Fibroblast of upper back skin (primary cell): ENCODE measurements at regions not wholly inside any gene's neighbourhood (a gene's known extent, or its start where the extent isn't known, plus 50 kb on each side); places are given as distances from the start of the nearest gene placed in this dataset.

Experiments
- DNase-seq: peaks from one replicate; pipeline ENCODE4 v3.0.0-alpha.2; 2013

DNA sequence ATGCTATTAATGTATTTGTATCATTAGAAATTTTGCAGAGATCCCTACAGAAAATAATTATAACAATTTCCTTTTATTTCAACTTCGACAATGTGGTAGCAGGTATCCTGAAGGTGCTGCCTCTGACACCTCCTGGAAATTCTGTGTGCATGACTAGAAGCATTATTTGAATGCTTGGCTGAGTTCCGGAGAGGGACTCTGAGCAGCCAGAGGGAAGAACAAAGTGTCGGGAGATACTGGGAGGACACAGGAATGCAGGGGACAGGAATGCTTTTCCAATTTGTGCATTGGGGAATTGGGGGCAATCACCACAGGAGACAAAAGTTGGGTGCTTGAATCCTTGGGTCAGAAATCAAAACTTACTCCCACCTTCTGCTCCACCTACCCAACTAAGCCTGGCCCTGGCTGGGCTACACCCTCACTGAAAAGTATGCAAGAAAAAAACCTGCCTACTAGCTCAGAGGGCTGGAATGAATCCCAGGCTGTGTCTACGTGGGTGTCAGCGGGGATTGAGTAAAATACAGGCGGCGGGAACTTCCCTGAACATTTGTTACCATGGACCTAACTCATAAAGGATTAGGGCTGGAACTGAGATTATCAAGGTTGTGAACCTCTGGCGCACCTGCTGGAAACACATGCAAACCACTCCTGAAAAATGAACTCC is 299.3 kb downstream of the SOX11 start:
- peak; percentile 47 for DNase-seq

DNA sequence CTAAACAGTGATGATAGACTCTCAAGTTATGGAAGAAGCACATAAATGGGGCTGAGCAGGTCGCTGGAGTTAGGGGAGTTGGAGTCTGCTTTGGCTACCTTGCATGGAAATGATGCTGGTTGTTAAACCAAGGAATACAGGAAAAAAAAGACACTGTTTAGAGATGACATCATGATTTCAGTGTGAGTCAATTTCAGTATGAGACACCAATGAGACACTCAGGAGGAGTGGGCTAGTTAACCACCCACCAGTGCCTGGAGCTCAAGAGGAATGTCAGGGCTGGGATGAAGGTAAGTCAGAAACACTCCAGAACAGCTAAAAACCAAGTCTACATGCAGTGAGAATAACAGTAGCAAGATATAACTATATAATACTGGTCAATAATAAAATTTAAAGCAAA is 303.6 kb downstream of the SOX11 start:
- peak; percentile 21 for DNase-seq

GRCh38 chr2:6008186-6008585 is 316.0 kb downstream of the SOX11 start:
- no peak for DNase-seq

DNA sequence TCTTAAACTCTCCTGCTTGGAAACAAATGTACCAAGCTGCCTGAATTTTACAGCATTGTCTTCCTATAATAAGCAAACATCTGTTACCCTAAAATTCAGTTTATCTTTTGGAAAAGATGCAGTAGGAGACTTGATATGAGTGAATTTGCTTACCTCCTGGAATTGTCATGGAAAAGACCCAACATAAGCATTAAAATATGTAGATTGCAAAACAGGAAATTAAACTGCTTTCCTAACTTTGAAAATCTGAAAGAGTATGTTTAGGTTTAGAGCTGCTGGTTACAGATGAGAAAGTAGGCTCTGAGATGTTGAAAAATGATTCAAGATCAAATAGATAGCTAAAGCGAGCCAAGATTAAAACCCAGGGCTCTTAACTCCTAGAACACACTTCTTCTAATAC is 316.5 kb downstream of the SOX11 start:
- DNase-seq, result peak; percentile 59

GRCh38 chr2:6010163-6010562 is 318.0 kb downstream of the SOX11 start:
- no peak for DNase-seq

DNA sequence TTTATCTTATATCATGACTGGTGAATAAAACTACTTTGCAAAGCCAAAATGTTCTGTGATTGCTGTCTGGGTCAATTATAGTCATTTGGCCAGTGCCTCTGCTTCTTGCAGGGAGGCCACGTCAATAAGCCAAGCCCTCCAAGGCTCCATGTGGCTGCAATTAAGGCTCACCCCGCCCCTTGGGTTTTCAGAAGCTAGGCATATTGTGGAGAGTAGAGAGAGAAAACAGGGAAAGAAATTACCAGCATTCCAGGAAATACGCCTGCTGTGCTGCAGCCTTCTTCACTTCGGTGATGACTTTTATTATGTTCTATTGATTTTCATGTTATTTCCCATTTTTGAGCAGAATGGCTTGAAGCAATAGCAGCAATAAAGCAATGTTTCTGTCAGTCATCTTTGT is 319.7 kb downstream of the SOX11 start:
- peak; percentile 79 for DNase-seq

DNA sequence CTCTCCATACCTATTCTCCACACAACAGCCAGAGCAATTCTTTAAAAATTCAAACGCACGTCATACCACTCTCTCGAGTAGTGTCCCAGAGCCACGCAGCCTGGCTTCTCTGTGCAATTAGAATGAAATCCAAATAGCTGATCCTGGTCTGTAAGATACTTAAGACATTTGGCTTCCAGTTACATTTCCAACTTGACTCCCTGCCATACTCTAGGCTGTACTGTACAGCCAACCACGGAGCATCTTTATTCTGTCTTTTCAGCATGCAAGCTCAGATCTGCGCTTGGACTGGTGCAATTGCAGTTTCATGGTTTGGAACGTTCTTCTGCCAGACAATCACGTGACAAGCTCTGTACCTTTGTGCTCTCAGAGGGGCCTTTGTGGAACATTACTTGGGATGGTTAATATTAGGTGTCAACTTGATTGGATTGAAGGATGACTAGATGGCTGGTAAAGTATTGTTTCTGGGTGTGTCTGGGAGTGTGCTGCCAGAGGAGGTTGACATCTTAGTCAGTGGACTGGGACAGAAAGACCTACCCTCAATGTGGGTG is 325.6 kb downstream of the SOX11 start:
- DNase-seq, result no peak

DNA sequence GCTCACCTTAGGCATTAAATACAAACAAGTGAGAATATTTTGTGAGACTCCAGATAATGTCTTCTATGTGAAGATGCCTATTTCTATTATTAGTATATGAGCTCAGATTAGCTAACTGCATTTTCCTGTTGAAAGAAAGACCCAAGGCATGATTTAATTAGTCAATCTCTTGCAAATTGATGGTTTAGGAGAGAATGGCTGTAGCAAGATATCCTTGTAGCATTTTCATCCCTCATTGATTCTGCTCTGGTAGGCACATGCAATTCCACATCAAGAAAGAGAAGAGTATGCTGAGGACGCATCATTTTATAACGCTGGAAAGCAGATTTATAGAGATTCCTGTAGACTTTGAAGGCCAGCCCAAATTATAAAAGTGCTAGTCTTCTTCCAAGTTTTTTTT is 332.0 kb downstream of the SOX11 start:
- DNase-seq, result no peak

DNA sequence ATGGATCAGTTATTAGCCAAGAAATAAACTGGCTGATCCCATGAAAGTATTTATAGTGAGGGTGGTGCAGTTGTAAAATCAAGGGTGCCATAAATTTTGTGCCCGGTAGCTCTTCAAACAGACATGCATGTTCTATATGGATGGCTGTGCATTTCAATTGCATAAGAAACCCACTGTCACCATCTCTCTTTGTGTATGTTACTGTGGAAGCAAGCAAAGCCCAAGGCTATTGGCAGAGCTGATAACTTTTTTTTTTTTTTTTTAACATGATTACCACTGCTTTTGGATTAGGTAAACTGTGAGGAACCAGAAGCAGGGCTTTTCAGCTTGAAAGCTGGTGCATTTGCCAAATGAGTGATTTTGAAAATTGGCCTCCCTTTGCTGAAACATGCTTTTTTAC is 332.6 kb downstream of the SOX11 start:
- DNase-seq, result no peak

- no peak for DNase-seq
Measured at GRCh38 chr2:6025391-6025790, 333.2 kb downstream of the SOX11 start.

- no peak for DNase-seq
Measured at GRCh38 chr2:6027066-6027465, 334.9 kb downstream of the SOX11 start.

- DNase-seq, result no peak
Measured at GRCh38 chr2:6031200-6031867, 339.1 kb downstream of the SOX11 start.

DNA sequence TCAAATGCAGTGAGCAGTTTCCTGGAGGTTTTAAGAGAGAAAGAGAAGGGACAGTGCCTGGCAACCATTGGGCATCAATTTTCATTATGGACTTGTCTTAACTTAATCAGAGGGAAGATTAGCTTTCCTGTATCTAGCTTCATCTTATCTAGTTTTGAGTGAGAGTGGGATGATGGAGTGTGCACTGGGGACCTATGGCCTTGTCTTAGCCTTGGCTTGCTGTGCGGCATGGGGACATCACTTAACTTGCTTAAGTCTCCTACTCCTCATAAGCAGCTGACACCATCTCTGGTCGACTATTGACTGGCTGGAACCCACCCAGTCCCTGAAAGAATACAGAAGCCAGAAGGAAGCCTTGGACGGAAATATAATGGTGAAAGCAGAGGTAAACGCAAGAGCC is 344.0 kb downstream of the SOX11 start:
- no peak for DNase-seq

DNA sequence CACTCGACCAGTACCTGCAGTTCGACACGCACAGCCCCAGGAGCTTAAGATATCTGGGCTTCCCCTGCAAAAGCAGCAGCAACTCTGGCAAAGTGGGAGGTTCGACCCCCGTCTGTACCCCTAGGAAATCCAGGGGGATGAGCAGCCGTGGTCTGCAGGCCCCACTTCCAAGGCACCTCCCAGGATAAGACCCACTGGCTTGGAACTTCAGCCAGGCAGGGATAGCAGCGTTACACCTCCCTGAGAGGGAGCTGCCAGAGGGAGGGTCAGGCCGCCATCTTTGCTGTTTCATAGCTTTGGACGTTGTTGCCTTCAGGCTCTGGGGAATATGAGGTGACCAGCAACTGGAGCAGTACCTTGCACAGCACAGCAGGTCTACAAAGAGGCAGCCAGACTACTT is 351.1 kb downstream of the SOX11 start:
- no peak for DNase-seq

- DNase-seq, result no peak
Measured at GRCh38 chr2:6052649-6053048, 360.5 kb downstream of the SOX11 start.

- DNase-seq, result no peak
Measured at GRCh38 chr2:6053743-6054142, 361.6 kb downstream of the SOX11 start.

DNA sequence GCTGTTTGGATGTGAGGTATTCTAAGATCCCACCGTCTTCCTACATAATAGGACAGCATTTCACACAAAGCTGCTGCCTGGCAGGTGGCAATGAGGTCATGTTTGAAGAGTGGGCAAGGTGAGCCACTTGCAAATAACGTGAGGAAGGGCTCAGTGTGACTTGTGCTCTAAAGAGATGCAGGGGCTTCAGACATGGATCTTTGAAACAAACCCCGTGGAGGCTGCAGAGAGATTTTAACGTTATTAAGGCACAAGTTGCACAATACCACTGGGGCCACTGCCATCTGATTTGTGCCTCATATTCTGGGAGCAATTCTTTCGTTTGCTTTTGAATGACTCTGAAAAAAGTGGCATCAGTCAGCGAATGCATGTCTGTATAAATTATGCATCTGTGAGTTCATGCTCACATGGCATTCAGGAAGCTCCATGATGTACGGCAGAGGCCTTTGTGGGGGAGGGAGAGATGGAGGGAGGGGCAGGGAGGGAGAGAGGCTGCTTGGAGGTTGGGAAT is 362.0 kb downstream of the SOX11 start:
- no peak for DNase-seq

GRCh38 chr2:6060992-6061663 is 368.9 kb downstream of the SOX11 start:
- DNase-seq, result no peak

- DNase-seq, result no peak
Measured at GRCh38 chr2:6064757-6065156, 372.6 kb downstream of the SOX11 start.

- DNase-seq, result no peak
Measured at GRCh38 chr2:6065703-6066102, 373.5 kb downstream of the SOX11 start.

- no peak for DNase-seq
Measured at GRCh38 chr2:6067089-6067488, 374.9 kb downstream of the SOX11 start.

DNA sequence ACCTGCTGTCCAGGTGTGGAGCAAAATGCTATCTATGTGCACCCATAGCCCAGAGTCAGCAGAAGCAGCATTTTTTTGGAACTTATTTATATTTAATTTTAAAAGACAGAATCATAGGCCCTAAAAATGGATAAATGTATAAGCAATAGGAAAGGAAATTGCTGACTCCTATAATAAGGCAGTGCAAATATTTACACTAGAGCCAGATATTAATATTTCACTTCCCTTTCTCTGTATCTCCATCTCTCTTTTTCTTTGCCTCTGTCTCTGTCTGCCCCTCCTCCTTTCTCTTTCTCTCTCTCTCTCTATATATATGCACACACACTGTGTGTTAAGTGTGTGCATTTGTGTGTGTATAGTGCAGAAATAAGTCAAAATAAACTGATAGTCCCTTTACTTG is 375.6 kb downstream of the SOX11 start:
- no peak for DNase-seq

- no peak for DNase-seq
Measured at GRCh38 chr2:6068429-6068828, 376.2 kb downstream of the SOX11 start.

DNA sequence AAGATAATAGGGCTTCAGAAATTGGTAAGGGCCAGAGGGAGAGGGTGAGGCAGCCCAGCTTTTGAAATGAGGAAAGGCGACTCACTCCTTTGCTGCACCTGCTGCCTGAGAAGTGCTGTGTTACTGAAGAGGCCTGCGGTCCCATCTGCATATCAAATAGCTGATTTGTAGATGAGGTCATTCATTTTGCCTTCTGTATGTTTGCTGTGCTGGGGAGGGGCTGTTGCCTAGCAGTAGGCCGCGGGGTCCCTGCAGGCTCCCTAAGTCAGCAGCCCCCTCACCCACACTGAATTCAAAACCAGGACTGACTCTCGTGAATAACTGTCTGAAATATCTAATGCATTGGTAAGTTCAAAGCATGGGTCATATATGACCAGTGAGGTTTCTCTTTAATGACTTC is 377.2 kb downstream of the SOX11 start:
- DNase-seq, result no peak
